Fibroblast of skin of right biceps (primary cell): ENCODE measurements at regions not wholly inside any gene's neighbourhood (a gene's known extent, or its start where the extent isn't known, plus 50 kb on each side); places are given as distances from the start of the nearest gene placed in this dataset.
"Not testable (repeated sequence)": the region's sequence is repeated elsewhere in the genome, so short reads cannot be mapped to it uniquely, and the experiment has no call there.

Experiments used
- DNase-seq: peaks from one replicate; pipeline ENCODE4 v3.0.0-alpha.2; 2013

DNA sequence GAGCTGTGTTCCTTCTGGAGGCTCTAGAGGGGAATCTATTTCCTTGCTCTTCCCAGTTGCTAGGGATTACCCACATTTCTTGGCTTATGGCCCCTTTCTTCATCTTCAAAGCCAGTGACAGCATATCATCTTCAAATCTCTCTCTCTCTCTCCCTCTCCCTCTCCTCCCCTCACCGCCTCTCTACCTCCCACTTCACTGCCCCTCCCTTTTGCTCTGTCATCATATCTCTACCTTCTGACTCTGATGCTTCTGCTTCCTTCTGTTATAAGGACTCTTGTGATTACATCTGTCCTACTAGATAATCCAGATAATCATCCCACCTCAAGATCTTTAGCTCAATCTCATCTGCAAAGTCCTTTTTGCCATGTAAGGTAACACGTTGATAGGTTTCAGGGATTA lies 93.1 kb upstream of the TEX13D start:
- DNase-seq, result no peak

DNA sequence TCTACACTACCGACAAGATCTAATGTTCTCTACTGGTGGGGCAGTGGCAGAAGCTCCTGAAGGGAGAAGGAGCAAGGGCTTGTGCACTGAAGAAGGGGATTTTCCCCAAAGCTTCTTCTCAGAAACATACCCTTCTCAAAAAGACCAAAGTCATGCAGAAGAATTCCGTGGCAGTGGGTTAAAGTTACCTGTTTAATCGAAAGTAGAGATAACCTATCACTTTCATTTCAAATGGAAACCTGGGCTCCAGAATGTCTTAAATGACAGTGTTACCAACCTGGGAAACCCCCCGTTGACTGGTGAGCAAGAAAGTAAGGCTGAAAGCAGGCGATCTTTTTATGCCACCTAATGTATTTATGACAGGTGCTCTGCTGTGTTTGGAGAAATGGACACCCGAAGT lies 92.5 kb upstream of the TEX13D start:
- DNase-seq, result no peak

DNA sequence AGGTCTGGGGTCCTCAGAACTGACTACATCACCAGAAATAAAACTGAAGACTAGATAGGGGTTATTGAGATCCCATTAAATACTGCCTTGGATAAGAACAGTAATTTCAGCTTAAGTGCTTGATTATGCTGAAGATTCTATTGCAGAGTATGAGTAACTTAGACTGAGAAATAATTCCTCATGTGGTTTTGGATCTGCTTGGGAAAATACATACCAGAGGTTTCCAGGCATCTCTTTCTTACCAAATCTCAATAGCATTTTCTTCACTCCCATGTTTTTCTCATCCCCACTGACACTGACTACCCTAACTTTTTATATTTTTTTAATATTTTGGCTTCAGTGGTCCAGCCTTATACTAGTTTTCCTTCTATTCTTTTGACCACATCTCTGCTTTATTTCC lies 92.0 kb upstream of the TEX13D start:
- peak; percentile 71 for DNase-seq

DNA sequence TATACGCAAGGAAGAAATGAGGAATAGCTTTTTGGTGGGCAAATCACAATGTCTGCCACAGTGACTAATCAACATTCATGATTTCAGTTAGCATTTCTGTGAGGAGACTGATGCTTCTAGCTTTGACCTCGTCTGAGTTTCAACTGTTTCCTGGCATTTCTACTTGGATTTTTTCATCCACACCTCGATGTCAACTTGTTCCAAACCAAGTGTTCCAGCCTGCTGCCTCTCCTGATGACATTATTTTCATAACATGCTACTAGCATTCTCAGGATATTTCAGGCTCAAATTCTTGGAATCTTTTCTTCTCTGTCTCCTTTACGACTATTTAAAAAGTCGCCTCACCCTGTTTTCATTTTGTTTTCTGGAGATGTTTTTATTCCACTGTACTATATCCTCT lies 90.3 kb upstream of the TEX13D start:
- peak; percentile 69 for DNase-seq

DNA sequence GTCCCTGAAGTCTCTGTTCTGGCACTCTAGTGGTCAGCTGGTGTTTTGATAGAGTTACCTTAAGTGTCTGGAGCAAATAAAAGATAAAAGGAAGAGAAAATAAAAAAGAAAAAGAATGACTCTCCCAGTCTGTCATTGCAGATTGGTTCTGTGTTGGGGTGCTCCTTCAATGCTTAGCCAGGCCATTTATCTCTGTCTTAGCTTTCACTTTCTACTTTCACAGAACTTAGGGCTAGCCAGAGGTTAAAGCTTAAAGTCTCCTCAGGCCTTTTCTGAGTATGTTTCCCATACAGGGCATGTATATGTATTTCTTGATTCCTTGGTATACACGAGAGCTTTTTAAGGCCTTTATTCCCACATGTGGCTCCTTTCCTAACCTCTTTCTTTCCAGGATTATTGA lies 83.1 kb upstream of the TEX13D start:
- no peak for DNase-seq

DNA sequence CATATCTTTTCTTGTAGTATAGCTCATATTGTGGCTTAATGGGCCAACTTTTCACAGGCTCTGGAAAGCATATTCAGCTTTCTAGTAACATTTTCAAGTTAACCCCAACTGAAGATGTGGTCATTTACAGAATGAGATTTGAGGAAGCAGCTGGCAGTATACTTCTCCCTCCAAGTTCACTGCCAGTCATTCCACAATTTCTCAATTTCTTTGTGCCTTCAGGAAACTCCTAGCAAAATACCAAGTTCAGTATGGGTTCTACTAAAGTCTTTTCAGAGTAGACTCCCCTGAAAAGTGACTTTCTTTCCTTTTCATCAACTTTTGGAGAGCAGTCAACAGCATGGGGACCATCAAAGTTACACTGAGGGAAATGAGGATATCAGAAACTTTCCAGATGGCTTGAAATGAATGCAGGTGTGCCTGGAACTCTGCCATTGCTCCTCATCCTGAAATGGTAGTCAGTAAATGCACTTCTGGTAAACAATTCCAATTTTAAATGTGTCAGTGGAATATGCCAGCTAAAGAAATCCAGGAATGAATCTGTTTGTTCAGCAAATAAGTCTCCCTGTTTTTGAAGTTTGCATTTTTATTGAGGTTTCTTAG lies 81.5 kb upstream of the TEX13D start:
- no peak for DNase-seq

DNA sequence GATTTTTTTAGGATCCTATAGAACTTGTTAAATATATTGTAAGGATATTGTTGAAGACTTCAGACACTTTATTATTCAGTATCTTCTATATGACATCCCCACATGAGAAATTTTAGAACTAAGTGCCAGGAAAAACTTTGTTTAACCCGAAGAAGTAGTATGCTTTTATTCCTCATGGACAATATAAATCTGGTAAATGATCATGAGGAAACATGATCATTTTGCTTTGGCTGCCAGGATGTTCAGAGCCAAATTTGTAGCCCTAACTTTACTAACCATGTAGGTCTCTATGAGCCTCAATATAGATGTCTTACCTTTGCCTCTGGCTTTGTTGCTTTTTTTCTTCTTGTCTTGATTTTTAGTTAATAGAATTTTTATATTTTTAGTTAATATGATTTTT lies 77.8 kb upstream of the TEX13D start:
- DNase-seq, result no peak

DNA sequence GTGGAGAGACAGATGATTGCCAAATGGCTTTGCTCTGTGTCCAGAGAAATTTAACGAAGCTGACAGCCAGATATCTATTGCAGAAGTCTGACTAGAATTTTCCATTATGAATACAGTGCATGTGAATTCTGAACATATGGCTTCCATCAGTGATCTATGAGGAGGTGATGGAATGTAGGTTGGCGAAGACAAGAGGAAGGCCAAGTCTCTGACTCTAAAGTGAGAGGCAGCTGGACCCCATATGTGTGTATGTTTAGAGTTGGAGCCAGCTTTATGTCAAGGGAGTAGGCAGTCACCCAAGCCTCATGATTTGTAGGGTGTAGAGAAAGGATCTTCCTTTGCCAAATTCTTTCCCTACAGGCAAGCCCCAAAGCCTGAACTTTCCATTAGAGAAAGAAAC lies 76.2 kb upstream of the TEX13D start:
- peak; percentile 96 for DNase-seq

DNA sequence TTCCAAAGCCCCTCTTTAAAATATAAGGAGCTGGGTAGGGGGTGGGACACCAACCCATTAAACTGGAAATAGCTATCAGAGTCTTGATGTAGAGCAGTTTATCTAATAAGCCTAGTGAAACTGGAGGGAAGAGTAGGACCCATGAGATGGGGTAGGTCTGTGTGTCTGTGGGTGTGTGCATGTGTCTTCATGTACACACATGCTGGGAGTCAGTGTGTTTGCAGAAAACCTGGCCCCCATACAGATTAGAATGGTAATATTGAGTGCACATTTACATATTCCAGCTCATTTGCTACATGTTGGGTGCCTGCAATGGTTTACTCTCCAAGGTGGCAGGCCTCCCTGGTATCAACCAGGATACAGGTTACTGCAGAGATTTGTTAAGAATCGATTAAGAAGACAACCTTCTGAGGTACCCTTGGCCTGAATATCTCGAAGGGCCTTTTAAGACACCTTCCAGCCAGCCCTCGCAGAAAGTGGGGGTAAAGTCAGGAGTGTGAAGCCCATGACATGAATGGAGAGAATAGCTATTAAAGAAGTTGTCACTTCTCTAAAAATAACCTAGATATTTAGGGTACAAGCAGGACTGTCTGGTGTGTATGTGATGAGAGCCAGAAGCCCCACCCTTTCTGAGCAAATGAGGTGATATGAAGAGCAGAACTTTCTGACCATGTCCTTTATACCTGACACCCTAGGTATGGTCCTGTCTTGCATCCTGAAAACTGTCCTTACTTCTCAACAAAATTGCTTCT lies 75.7 kb upstream of the TEX13D start:
- no peak for DNase-seq

DNA sequence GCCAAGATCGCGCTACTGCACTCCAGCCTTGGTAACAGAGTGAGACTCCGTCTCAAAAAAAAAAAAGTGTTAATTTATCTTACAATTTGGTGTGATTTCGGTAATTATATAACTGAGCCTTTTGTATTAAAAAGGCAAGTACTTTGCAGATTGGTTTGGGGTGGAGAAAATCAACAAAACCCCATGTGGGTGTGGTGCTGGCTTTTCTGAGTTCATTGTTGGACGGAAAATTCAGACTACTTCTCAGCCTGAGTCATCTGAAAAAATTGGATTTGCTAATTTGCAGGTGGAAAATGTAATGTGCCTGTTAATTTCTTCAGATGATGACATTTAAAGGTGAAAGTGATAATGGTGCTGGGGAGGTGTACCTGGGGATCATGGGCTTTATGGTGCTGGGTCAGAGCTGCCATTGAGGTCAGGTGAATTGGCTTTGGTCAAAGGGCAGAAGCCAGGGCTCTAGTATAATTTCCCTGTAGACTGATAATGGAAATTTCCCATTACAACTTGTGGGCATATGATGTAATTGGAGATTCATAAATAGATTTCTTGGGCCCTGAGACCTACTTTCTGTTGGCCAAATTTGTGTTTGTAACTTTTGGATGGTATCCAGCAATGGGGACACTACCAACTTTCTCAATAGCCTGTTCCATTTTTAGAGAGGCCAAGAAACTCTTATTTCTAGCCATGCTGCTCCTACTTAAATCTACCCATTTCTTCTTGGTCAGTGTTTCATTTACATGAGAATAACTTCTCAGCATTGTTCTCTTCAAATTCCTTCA lies 74.3 kb upstream of the TEX13D start:
- DNase-seq, result no peak

DNA sequence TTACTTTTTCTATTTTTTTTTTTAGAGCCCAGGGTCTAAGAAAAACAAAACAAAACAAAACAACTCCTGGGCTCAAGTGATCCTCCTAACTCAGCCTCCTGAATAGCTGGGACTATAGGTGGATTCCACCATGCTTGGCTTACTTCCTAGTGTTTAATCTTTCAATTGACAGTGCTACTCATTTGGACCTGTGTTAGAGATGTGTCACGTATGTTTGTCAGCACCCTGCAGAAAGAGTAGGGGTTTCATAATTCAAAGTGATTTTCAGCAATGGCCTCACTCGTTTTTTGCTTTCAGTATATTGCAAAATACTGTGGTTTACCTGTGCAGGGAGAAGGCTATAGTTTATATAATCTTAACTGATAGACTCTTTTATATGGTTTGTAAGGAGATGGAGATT lies 71.6 kb upstream of the TEX13D start:
- no peak for DNase-seq

DNA sequence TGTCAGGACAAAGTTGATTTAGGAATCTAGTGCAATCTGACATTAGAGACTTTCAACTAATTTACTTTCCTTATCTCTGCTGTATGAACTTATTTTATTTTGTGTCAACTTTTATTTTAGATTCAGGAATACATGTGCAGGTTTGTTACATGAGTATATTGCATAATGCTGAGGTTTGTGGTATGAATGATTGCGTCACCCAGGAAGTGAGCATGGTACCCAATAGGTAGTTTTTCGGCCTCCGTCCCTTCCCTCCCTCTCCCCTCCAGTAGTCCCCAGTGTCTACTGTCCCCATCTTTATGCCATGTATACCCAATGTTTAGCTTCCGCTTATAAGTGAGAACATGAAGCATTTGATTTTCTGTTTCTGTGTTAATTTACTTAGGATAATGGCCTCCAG lies 68.7 kb upstream of the TEX13D start:
- DNase-seq, result no peak

DNA sequence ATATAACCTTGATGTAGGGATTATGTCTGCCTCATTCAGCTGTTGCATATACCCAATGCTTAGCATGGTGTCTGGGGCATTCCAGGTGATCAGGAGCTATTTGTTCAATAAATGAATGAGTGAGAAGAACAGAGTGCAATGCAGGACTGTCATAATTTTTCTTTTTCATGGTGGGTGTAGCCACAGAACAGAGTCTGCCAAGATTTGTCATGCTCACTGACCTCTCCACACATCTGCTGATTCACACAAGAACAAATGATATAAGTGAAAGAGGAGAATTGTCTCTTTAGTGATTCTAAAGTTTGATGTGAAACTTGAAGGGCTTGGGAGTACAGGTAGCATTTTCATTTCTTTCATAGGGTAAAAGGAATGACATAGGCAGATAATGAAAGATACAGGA lies 64.4 kb upstream of the TEX13D start:
- no peak for DNase-seq

DNA sequence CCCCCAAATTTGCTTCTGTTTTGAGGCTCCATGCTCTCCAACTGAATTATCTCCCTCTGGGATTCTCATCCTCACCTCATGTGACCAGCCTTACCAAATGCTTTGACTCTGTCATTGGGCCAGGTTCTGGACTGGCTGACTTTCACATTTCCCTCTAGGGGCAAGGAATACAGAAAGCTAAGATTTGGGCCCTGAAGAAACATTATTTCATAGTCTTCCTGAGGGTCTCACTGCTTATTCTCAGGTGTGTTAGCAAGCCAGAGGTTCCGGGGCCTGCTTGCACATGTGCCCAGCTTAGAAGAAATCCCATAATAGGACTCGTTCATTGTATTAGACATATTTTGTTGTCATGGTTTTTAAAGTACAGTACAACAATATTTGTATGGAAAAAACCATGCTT lies 62.6 kb upstream of the TEX13D start:
- no peak for DNase-seq

DNA sequence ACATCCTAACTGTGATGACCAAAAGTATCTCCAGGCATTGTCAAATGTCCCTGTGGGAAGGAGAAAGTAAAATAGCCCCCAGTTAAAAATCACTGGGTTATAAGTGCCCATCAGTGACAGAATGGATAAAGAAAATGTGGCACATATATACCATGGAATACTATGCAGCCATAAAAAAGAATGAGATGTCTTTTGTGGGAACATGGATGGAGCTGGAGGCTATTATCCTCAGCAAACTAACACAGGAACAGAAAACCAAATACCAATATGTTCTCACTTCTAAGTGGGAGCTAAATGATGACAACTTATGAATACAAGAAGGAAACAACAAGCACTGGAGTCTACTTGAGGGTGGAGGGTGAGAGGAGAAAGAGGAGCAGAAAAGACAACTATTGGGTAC lies 60.9 kb upstream of the TEX13D start:
- DNase-seq, result not testable (repeated sequence)

DNA sequence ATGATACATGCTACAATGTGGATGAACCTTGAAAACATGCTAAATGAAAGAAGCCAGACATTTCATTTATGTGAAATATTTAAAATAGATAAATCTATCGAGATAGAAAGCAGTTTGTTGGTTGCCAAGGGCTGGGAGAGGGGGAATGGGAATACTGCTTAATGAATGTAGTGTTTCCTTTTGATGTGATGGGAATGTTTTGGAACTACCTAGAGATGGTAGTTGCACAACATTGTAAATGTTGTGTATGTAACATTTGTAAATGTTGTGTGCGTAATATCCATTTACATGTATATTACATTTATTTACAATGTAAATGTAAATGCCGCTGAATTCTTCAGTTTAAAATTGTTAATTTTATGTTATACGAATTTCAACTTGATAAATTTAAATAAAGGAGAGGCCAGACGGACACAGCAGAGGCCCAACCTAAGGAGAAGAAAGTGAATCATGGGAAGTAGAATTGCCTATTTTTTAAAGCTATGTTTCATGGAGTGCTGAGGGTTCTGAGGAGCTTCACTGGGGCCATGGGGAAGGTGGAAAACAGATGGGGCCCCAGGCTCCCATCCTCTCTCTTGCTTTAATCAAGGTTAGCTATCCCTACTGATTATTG lies 60.0 kb upstream of the TEX13D start:
- no peak for DNase-seq

DNA sequence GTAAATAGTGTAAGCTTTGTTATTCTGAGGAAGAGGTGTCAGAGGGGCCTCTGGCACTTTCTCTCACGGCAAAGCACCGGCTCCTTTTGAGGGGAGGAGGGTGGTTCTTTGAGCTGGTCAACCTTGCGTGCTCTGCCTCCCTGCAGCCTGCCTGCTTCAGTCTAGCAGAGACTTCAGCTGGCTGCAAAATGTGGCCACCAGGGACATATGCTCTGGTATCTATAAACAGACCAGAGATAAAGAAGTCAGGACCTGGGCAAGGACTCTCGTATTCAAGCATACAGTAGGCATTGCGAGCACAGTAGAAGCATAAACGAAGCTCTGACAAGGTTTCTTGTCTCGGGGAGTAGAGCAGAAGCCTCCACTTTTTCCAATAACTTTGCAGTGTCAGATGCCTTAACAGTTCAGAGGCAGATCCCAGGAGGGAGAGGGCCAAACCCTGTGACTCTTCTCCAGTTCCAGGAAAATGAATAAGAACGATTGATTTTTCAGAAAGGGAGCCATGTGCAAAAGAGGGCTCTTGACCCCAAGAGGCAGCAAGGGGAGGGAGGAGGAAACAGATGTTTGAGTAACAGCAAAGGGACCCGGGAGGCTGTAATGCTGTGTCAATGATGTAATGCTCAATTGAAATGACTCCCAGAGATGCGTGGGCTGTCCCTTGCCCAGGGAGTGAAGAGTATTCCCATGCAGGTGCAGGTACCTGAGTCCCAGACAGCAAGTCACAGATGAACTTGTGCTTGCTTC lies 57.9 kb upstream of the TEX13D start:
- DNase-seq, result no peak

DNA sequence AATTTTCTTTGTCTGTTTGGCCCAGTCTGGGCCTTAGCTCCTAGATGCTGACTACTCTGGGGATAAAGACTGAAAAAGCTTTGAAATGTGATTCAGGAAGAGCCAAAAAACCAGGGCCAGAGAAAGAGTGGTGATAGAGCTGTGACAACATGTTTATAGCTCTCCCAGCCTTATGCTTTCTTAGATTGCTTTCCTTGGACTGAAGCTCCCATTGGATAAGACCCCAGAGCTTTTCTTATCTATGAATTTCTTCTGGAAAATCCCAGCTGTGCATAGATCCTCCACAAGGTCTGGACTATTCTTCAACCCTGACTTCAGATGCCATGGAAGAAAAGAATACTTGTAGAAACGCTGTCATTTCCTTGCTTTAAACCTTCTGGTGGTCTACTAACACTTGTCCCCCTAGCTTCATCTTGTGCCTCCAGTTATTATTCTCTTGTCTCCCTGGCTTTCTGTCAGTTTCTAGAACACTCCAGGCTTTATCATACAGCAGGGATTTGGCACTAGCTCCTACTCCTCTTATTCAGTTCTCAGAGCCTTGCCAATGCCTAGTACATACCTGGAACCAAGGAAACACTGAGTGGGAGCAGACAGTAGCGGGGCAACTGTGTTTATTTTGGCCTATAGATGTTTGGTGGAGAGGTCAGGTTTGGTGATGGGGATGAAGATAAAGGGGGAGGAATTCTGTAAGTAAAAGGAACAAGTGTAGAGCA lies 57.1 kb upstream of the TEX13D start:
- DNase-seq, result no peak

DNA sequence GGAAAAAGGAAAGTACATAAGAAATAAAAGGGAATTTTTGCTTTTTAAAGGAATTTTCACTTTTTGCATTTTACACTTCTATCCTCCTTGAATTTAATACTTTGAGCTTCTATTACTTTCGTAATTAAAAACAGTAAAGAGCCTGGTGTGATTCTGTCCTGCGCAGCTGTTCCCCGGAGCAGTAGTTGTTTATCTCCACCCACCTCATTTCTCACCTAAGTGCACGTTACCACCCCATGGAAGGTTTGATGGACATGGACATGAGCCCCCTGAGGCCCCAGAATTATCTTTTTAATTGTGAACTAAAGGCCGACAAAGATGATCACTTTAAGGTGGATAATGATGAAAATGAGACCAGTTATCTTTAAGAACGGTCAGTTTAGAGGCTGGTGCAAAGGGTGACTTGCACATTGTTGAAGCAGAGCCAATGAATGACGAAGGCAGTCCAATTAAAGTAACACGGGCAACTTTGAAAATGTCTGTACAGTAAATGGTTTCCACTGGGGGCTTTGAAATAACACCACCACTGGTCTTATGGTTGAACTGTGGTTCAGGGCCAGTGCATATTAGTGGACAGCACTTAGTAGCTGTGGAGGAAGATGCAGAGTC lies 52.1 kb upstream of the TEX13D start:
- no peak for DNase-seq

DNA sequence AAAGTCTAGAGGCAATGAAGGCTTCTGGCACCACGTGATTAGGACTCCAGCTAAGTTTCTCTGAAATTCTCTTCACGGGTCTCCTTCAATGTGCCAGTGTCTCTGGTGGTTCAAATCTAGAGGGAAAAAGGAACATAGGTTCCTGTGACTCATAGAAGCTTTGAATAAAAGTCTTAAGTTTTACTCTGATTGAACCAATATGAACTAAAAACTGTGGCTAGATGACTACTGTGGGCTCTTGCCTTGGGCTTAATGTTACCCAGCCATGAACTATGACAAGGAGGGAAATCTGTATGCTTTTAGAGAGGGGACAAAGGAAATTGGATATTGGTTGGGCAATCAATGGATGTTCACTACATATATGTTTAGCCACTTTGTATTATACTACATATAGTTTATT lies 49.9 kb upstream of the TEX13D start:
- DNase-seq, result no peak
